Stromal cell of bone marrow (primary cell): ENCODE measurements at regions not wholly inside any gene's neighbourhood (a gene's known extent, or its start where the extent isn't known, plus 50 kb on each side); places are given as distances from the start of the nearest gene placed in this dataset.

Experiments
- DNase-seq: peaks from one replicate; pipeline ENCODE4 v3.0.0-alpha.2; 2012; ENCODE audit warnings: low read depth

GRCh38 chr5:121199216-121199999 lies 652.3 kb upstream of the FTMT start:
- peak; percentile 87 for DNase-seq

GRCh38 chr5:121218086-121218485 lies 633.6 kb upstream of the FTMT start:
- DNase-seq: no peak

- no peak for DNase-seq
Measured at GRCh38 chr5:121221483-121221882, 630.2 kb upstream of the FTMT start.

- DNase-seq: no peak
Measured at GRCh38 chr5:121226765-121227164, 624.9 kb upstream of the FTMT start.

GRCh38 chr5:121239951-121240350 lies 611.7 kb upstream of the FTMT start:
- DNase-seq: no peak

- no peak for DNase-seq
Measured at GRCh38 chr5:121246971-121247370, 604.7 kb upstream of the FTMT start.

GRCh38 chr5:121251954-121252353 lies 599.7 kb upstream of the FTMT start:
- no peak for DNase-seq

GRCh38 chr5:121257621-121258020 lies 594.1 kb upstream of the FTMT start:
- no peak for DNase-seq

- DNase-seq: no peak
Measured at GRCh38 chr5:121263456-121263855, 588.2 kb upstream of the FTMT start.

GRCh38 chr5:121264605-121265004 lies 587.1 kb upstream of the FTMT start:
- no peak for DNase-seq

GRCh38 chr5:121271546-121271945 lies 580.1 kb upstream of the FTMT start:
- DNase-seq: no peak

- DNase-seq: peak; percentile 91
Measured at GRCh38 chr5:121273833-121274433, 577.7 kb upstream of the FTMT start.

- no peak for DNase-seq
Measured at GRCh38 chr5:121279801-121280200, 571.9 kb upstream of the FTMT start.

GRCh38 chr5:121285801-121286521 lies 565.7 kb upstream of the FTMT start:
- peak; percentile 80 for DNase-seq

- no peak for DNase-seq
Measured at GRCh38 chr5:121288781-121289180, 562.9 kb upstream of the FTMT start.

GRCh38 chr5:121292664-121293063 lies 559.0 kb upstream of the FTMT start:
- DNase-seq: no peak

GRCh38 chr5:121296356-121296755 lies 555.3 kb upstream of the FTMT start:
- DNase-seq: no peak

GRCh38 chr5:121299153-121299552 lies 552.5 kb upstream of the FTMT start:
- DNase-seq: no peak

- DNase-seq: no peak
Measured at GRCh38 chr5:121304838-121305237, 546.8 kb upstream of the FTMT start.

GRCh38 chr5:121313886-121314285 lies 537.8 kb upstream of the FTMT start:
- DNase-seq: no peak

GRCh38 chr5:121315786-121316185 lies 535.9 kb upstream of the FTMT start:
- no peak for DNase-seq

GRCh38 chr5:121319292-121319691 lies 532.4 kb upstream of the FTMT start:
- no peak for DNase-seq

- peak; percentile 66 for DNase-seq
Measured at GRCh38 chr5:121325930-121326329, 525.8 kb upstream of the FTMT start.
